ENCODE measurements at regions not wholly inside any gene's neighbourhood (a gene's known extent, or its start where the extent isn't known, plus 50 kb on each side); places are given as distances from the start of the nearest gene placed in this dataset.
"Not testable (repeated sequence)": the region's sequence is repeated elsewhere in the genome, so short reads cannot be mapped to it uniquely, and the experiment has no call there.

DNA sequence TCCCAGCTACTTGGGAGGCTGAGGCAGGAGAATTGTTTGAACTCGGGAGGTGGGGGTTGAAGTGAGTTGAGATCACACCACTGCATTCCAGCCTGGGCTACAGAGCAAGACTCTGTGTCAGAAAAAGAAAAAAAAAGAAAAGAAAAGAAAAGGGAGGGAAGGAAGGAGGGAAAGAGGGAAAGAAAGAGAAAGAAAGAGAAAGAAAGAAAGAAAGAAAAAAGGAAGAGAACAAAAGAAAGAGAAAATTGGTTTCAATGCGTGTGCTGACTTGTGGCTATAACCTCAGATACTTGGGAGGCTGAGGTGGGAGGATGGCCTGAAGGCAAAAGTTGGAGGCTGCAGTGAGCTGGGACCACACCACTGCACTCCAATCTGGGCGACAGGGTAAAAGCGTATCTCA is 128.4 kb upstream of the TBX3 start:
- Histone ChIP-seq H3K36me3 (ENCODE audit: control insufficient read depth in 4 of 4, insufficient read depth in 3 of 4, low read depth in 1 of 4, low read length in 3 of 4) (no peaks in the 10 kb centered on the region), H3K27ac (ENCODE audit: low read depth in 1 of 2, low read length in 2 of 2) (peak overlapping the region in 1 of 2 donors; percentile 5), H3K27me3 (ENCODE audit: control insufficient read depth in 4 of 4, insufficient read depth in 4 of 4, low read length in 3 of 4) (no peaks in the 10 kb centered on the region), H3K4me1 (ENCODE audit: control insufficient read depth in 4 of 4, insufficient read depth in 4 of 4, low read length in 3 of 4) (peaks cover 0 to 3% (median under 1%) of the 10 kb centered on the region in 4 donors), H3K9ac (ENCODE audit: low read depth in 1 of 2, low read length in 2 of 2) (no peak overlapping the region), H3K9me3 (ENCODE audit: control insufficient read depth in 4 of 4, low read length in 3 of 4) (no peaks in the 10 kb centered on the region), H3K4me3 (ENCODE audit: low read depth in 1 of 3, low read length in 3 of 3) (no peak overlapping the region)
- 92% methylated on average over 4 of the region's 4 CpGs for WGBS
- TF ChIP-seq, protein P1, sequence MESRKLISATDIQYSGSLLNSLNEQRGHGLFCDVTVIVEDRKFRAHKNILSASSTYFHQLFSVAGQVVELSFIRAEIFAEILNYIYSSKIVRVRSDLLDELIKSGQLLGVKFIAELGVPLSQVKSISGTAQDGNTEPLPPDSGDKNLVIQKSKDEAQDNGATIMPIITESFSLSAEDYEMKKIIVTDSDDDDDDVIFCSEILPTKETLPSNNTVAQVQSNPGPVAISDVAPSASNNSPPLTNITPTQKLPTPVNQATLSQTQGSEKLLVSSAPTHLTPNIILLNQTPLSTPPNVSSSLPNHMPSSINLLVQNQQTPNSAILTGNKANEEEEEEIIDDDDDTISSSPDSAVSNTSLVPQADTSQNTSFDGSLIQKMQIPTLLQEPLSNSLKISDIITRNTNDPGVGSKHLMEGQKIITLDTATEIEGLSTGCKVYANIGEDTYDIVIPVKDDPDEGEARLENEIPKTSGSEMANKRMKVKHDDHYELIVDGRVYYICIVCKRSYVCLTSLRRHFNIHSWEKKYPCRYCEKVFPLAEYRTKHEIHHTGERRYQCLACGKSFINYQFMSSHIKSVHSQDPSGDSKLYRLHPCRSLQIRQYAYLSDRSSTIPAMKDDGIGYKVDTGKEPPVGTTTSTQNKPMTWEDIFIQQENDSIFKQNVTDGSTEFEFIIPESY (IDR thresholded peaks at IDR 0.05): no peak
- no peak for TF ChIP-seq HNF4G (IDR thresholded peaks at IDR 0.05)
- DNase-seq (ENCODE audit: low spot score): no peak

DNA sequence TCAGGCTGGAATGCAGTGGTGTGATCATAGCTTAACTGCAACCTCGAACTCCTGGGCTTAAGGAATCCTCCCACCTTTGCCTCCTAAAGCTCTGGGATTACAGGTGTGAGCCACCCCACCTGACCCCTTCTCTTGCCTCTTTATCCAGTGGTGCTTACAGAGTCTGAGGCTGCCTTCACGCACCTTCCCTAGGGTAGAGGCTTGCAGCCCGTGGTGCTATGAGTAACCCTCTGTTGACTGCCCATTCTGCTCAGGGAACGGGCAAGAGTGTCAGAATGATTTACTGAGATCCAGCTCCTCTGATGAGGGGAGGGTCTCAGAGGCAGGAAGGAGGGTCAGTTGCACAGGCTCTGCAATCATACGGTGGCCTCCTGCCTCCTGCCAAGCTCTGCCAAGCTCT is 125.1 kb upstream of the TBX3 start:
- WGBS: 61% methylated on average over 5 of the region's 5 CpGs
- Histone ChIP-seq H3K4me3 (ENCODE audit: low read depth in 1 of 3, low read length in 3 of 3) (no peak overlapping the region), H3K36me3 (ENCODE audit: control insufficient read depth in 4 of 4, insufficient read depth in 3 of 4, low read depth in 1 of 4, low read length in 3 of 4) (no peaks in the 10 kb centered on the region), H3K9ac (ENCODE audit: low read depth in 1 of 2, low read length in 2 of 2) (no peak overlapping the region), H3K27me3 (ENCODE audit: control insufficient read depth in 4 of 4, insufficient read depth in 4 of 4, low read length in 3 of 4) (no peaks in the 10 kb centered on the region), H3K9me3 (ENCODE audit: control insufficient read depth in 4 of 4, low read length in 3 of 4) (no peaks in the 10 kb centered on the region), H3K27ac (ENCODE audit: low read depth in 1 of 2, low read length in 2 of 2) (no peak overlapping the region), H3K4me1 (ENCODE audit: control insufficient read depth in 4 of 4, insufficient read depth in 4 of 4, low read length in 3 of 4) (peaks cover 0 to 3% (median under 1%) of the 10 kb centered on the region in 4 donors)
- no peak for TF ChIP-seq SP1 (IDR thresholded peaks at IDR 0.05)
- no peak for TF ChIP-seq YY1 (IDR thresholded peaks at IDR 0.05)
- no peak for TF ChIP-seq NR2F2 (IDR thresholded peaks at IDR 0.05)
- TF ChIP-seq, protein P1 (IDR thresholded peaks at IDR 0.05): no peak
- TF ChIP-seq EGR1 (IDR thresholded peaks at IDR 0.05; ENCODE audit: low read depth in 2 of 2): no peak
- TF ChIP-seq, protein P2, sequence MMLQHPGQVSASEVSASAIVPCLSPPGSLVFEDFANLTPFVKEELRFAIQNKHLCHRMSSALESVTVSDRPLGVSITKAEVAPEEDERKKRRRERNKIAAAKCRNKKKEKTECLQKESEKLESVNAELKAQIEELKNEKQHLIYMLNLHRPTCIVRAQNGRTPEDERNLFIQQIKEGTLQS (IDR thresholded peaks at IDR 0.05): no peak
- no peak for TF ChIP-seq RXRA (IDR thresholded peaks at IDR 0.05)
- no peak for TF ChIP-seq FOXA2 (IDR thresholded peaks at IDR 0.05)
- TF ChIP-seq HNF4G (IDR thresholded peaks at IDR 0.05): no peak
- TF ChIP-seq, protein P3, sequence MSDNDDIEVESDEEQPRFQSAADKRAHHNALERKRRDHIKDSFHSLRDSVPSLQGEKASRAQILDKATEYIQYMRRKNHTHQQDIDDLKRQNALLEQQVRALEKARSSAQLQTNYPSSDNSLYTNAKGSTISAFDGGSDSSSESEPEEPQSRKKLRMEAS (IDR thresholded peaks at IDR 0.05): no peak
- TF ChIP-seq HNF4A (conservative IDR thresholded peaks at IDR 0.05): no peak
- no peak for TF ChIP-seq FOXA1 (IDR thresholded peaks at IDR 0.05)
- DNase-seq (ENCODE audit: low spot score): no peak

DNA sequence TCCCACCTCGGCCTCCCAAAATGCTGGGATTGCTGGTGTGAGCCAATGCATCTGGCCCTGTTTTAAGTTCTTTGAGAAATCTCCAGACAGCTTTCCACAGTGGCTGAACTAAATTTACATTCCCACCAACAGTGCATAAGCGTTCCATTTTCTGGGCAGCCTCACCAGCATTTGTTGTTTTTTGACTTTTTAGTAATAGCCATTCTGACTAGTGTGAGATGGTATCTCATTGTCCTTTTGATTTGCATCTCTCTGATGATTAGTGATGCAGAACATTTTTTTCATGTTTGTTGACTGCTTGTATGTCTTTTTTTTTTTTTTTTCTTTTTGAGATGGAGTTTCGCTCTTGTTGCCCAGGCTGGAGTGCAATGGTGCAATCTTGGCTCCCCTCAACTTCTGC is 117.4 kb upstream of the TBX3 start:
- H3K36me3 ChIP-seq (ENCODE audit: control insufficient read depth in 4 of 4, insufficient read depth in 3 of 4, low read depth in 1 of 4, low read length in 3 of 4); DNase-seq (ENCODE audit: low spot score); H3K27ac ChIP-seq (ENCODE audit: low read depth in 1 of 2, low read length in 2 of 2); H3K4me3 ChIP-seq (ENCODE audit: low read depth in 1 of 3, low read length in 3 of 3); H3K9me3 ChIP-seq (ENCODE audit: control insufficient read depth in 4 of 4, low read length in 3 of 4); H3K27me3 ChIP-seq (ENCODE audit: control insufficient read depth in 4 of 4, insufficient read depth in 4 of 4, low read length in 3 of 4); H3K4me1 ChIP-seq (ENCODE audit: control insufficient read depth in 4 of 4, insufficient read depth in 4 of 4, low read length in 3 of 4); H3K9ac ChIP-seq (ENCODE audit: low read depth in 1 of 2, low read length in 2 of 2): not testable (repeated sequence)
- 94% methylated on average over 3 of the region's 3 CpGs for WGBS

DNA sequence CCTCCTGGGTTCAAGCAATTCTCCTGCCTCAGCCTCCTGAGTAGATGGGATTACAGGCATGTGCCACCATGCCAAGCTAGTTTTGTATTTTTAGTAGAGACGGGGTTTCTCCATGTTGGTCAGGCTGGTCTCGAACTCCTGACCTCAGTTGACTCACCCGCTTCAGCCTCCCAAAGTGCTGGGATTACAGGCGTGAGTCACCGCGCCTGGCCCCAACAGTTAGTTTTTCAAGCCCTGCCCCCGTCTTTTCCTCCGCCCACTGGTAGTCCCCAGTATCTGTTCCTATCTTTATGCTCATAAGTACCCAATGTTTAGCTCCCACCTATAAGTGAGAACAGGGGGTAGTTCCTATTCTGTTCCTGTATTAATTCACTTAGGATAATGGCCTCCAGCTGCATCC is 116.6 kb upstream of the TBX3 start:
- not testable (repeated sequence) for H3K27me3 ChIP-seq (ENCODE audit: control insufficient read depth in 4 of 4, insufficient read depth in 4 of 4, low read length in 3 of 4); DNase-seq (ENCODE audit: low spot score); H3K36me3 ChIP-seq (ENCODE audit: control insufficient read depth in 4 of 4, insufficient read depth in 3 of 4, low read depth in 1 of 4, low read length in 3 of 4); H3K9ac ChIP-seq (ENCODE audit: low read depth in 1 of 2, low read length in 2 of 2); H3K27ac ChIP-seq (ENCODE audit: low read depth in 1 of 2, low read length in 2 of 2); H3K4me1 ChIP-seq (ENCODE audit: control insufficient read depth in 4 of 4, insufficient read depth in 4 of 4, low read length in 3 of 4); H3K9me3 ChIP-seq (ENCODE audit: control insufficient read depth in 4 of 4, low read length in 3 of 4); H3K4me3 ChIP-seq (ENCODE audit: low read depth in 1 of 3, low read length in 3 of 3)
- WGBS: 78% methylated on average over 8 of the region's 8 CpGs

All from liver (tissue), 7 donors.